ENCODE measurements at regions not wholly inside any gene's neighbourhood (a gene's known extent, or its start where the extent isn't known, plus 50 kb on each side); places are given as distances from the start of the nearest gene placed in this dataset.

GRCh38 chr7:18420748-18421147 is 74.8 kb upstream of the HDAC9 start:
- no peak for TF ChIP-seq USF2 (IDR thresholded peaks at IDR 0.05)
- no peak for TF ChIP-seq CTCF (IDR thresholded peaks at IDR 0.05)
- TF ChIP-seq POLR2AphosphoS2 (conservative IDR thresholded peaks at IDR 0.05; ENCODE audit: low read length), result no peak
- no peak for TF ChIP-seq REST (IDR thresholded peaks at IDR 0.05)
- no peak for TF ChIP-seq EP300 (IDR thresholded peaks at IDR 0.05)
- TF ChIP-seq KDM1A (IDR thresholded peaks at IDR 0.05; ENCODE audit: low read depth), result no peak
- no peak for TF ChIP-seq CEBPB (IDR thresholded peaks at IDR 0.05)
- TF ChIP-seq MAX (IDR thresholded peaks at IDR 0.05), result no peak
